ENCODE measurements at regions not wholly inside any gene's neighbourhood (a gene's known extent, or its start where the extent isn't known, plus 50 kb on each side); places are given as distances from the start of the nearest gene placed in this dataset.

DNA sequence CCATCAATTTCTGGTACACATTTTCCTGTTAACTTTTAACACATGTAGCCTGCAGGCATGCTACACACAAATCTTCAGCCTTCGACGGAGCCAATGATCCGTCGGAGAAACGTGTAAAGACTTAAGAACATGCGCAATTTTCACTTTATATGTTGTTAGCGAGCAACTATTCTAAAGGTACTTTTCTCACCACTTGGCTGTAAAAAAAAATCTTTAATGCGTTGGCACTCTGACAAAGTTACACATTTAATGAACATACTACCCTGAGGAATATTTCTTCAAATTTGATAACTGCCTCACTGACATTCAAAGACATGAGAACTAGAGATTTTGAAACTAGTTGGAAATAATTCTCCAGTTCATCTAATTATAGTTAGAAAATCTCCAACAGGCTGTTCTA lies 507.5 kb upstream of the SALL1 start:
- TF ChIP-seq, protein P1, sequence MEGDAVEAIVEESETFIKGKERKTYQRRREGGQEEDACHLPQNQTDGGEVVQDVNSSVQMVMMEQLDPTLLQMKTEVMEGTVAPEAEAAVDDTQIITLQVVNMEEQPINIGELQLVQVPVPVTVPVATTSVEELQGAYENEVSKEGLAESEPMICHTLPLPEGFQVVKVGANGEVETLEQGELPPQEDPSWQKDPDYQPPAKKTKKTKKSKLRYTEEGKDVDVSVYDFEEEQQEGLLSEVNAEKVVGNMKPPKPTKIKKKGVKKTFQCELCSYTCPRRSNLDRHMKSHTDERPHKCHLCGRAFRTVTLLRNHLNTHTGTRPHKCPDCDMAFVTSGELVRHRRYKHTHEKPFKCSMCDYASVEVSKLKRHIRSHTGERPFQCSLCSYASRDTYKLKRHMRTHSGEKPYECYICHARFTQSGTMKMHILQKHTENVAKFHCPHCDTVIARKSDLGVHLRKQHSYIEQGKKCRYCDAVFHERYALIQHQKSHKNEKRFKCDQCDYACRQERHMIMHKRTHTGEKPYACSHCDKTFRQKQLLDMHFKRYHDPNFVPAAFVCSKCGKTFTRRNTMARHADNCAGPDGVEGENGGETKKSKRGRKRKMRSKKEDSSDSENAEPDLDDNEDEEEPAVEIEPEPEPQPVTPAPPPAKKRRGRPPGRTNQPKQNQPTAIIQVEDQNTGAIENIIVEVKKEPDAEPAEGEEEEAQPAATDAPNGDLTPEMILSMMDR (IDR thresholded peaks at IDR 0.05), result no peak
- no peak for TF ChIP-seq POLR2A (IDR thresholded peaks at IDR 0.05)

Data from uterus (tissue), 2 donors.